HG02623 (cell line): ENCODE measurements at regions not wholly inside any gene's neighbourhood (a gene's known extent, or its start where the extent isn't known, plus 50 kb on each side); places are given as distances from the start of the nearest gene placed in this dataset.
"Not testable (repeated sequence)": the region's sequence is repeated elsewhere in the genome, so short reads cannot be mapped to it uniquely, and the experiment has no call there.

Experiments used
- ATAC-seq: cut with Tn5 transposase; IDR thresholded peaks from one replicate; pipeline ENCODE4 v1.9.1; 2021; ENCODE audit warnings: moderate library complexity; ENCODE audit not compliant: unreplicated experiment

GRCh38 chr2:87631402-87631801 lies 116.5 kb upstream of the PLGLB2 start:
- ATAC-seq: not testable (repeated sequence)

- not testable (repeated sequence) for ATAC-seq
Observed at GRCh38 chr2:87633287-87633963, 114.5 kb upstream of the PLGLB2 start.

- not testable (repeated sequence) for ATAC-seq
Observed at GRCh38 chr2:87634106-87634505, 113.8 kb upstream of the PLGLB2 start.

GRCh38 chr2:87634971-87635650 lies 112.8 kb upstream of the PLGLB2 start:
- ATAC-seq: not testable (repeated sequence)

- ATAC-seq: not testable (repeated sequence)
Observed at GRCh38 chr2:87636246-87636645, 111.6 kb upstream of the PLGLB2 start.

- ATAC-seq: not testable (repeated sequence)
Observed at GRCh38 chr2:87636735-87637134, 111.2 kb upstream of the PLGLB2 start.

GRCh38 chr2:87637249-87637990 lies 110.5 kb upstream of the PLGLB2 start:
- ATAC-seq: not testable (repeated sequence)

- ATAC-seq: not testable (repeated sequence)
Observed at GRCh38 chr2:87638114-87638807, 109.6 kb upstream of the PLGLB2 start.

- not testable (repeated sequence) for ATAC-seq
Observed at GRCh38 chr2:87638872-87639271, 109.0 kb upstream of the PLGLB2 start.

- ATAC-seq: not testable (repeated sequence)
Observed at GRCh38 chr2:87639801-87640440, 108.0 kb upstream of the PLGLB2 start.

GRCh38 chr2:87640961-87641563 lies 106.8 kb upstream of the PLGLB2 start:
- ATAC-seq: not testable (repeated sequence)

- ATAC-seq: not testable (repeated sequence)
Observed at GRCh38 chr2:87643165-87643564, 104.7 kb upstream of the PLGLB2 start.

- ATAC-seq: not testable (repeated sequence)
Observed at GRCh38 chr2:87647737-87648498, 100.0 kb upstream of the PLGLB2 start.

- not testable (repeated sequence) for ATAC-seq
Observed at GRCh38 chr2:87648815-87649214, 99.1 kb upstream of the PLGLB2 start.

- not testable (repeated sequence) for ATAC-seq
Observed at GRCh38 chr2:87649871-87650270, 98.0 kb upstream of the PLGLB2 start.

- ATAC-seq: not testable (repeated sequence)
Observed at GRCh38 chr2:87650837-87651236, 97.0 kb upstream of the PLGLB2 start.

- ATAC-seq: not testable (repeated sequence)
Observed at GRCh38 chr2:87651589-87651988, 96.3 kb upstream of the PLGLB2 start.

GRCh38 chr2:87653373-87653772 lies 94.5 kb upstream of the PLGLB2 start:
- ATAC-seq: not testable (repeated sequence)

- ATAC-seq: not testable (repeated sequence)
Observed at GRCh38 chr2:87654136-87654814, 93.6 kb upstream of the PLGLB2 start.
